IMR-90 (cell line): ENCODE measurements at regions not wholly inside any gene's neighbourhood (a gene's known extent, or its start where the extent isn't known, plus 50 kb on each side); places are given as distances from the start of the nearest gene placed in this dataset.

Experiments
- ATAC-seq: fragments of 200-7000 bp; cut with Tn5 transposase; 2 replicates; pipeline ENCODE4 v1.9.1; 2020; ENCODE audit warnings: low read depth, mild to moderate bottlenecking, moderate library complexity
- BruUV-seq: library from RNA; stranded (reverse); fragments of 400-500 nt; replicated peaks from 2 replicates; lab custom pipeline; 2021; lab: Mats Ljungman, UMichigan
- CTCF ChIA-PET: fragments of 300-600 bp; formaldehyde crosslinking; extraction: SDS; loops from one replicate; lab custom pipeline; 2021; ENCODE audit warnings: antibody characterized with exemption; lab: Yijun Ruan, JAX
- POLR2A ChIA-PET: fragments of 300-600 bp; sonication (Branson Sonifier 250); formaldehyde crosslinking; loops from one replicate; lab custom pipeline; 2022; ENCODE audit warnings: antibody characterized with exemption; ENCODE audit not compliant: unreplicated experiment; lab: Charles Lee
- DNase-seq: peaks from one replicate; pipeline ENCODE4 v3.0.0; 2013
- H2AFZ ChIP-seq: replicated peaks from 2 replicates; pipeline ENCODE3; 2013; ENCODE audit warnings: low read length, mild to moderate bottlenecking; ENCODE audit not compliant: poor library complexity
- H2AK5ac ChIP-seq: 2 replicates; pipeline ENCODE4 v1.6.1; 2013; ENCODE audit warnings: low read depth, low read length, inconsistent platforms
- H2AK9ac ChIP-seq: replicated peaks from 2 replicates; pipeline ENCODE3; 2013; ENCODE audit warnings: mild to moderate bottlenecking, low read depth, low read length, moderate library complexity; ENCODE audit not compliant: poor library complexity
- H2BK120ac ChIP-seq: 2 replicates; pipeline ENCODE4 v1.6.1; 2013; ENCODE audit warnings: low read depth, low read length, inconsistent platforms
- H2BK15ac ChIP-seq: 3 replicates; pipeline ENCODE4 v1.6.1; 2013; ENCODE audit warnings: low read depth, low read length, inconsistent platforms
- H2BK20ac ChIP-seq: 2 replicates; pipeline ENCODE4 v1.6.1; 2013; ENCODE audit warnings: low read depth, mild to moderate bottlenecking, inconsistent platforms, low read length, moderate library complexity
- H2BK5ac ChIP-seq: 2 replicates; pipeline ENCODE4 v1.6.1; 2013; ENCODE audit warnings: mild to moderate bottlenecking, low read depth, low read length, inconsistent platforms; ENCODE audit not compliant: poor library complexity, severe bottlenecking
- H3K14ac ChIP-seq: replicated peaks from 2 replicates; pipeline ENCODE4 v1.6.1; 2013; ENCODE audit warnings: low read depth, low read length, inconsistent platforms
- H3K18ac ChIP-seq: 2 replicates; pipeline ENCODE4 v1.6.1; 2013; ENCODE audit warnings: low read depth, low read length, control low read depth
- H3K23ac ChIP-seq: 2 replicates; pipeline ENCODE4 v1.6.1; 2013; ENCODE audit warnings: low read depth, low read length, inconsistent platforms
- H3K27ac ChIP-seq: 2 replicates; pipeline ENCODE4 v1.5.1; 2013; ENCODE audit warnings: mild to moderate bottlenecking, control low read depth, low read length; ENCODE audit not compliant: insufficient read depth
- H3K27me3 ChIP-seq: 2 replicates; pipeline ENCODE4 v1.6.1; 2013; ENCODE audit warnings: low read length; ENCODE audit not compliant: control insufficient read depth, insufficient read depth
- H3K36me3 ChIP-seq: 2 replicates; pipeline ENCODE4 v1.6.1; 2013; ENCODE audit warnings: low read length, mixed read lengths; ENCODE audit not compliant: control insufficient read depth, insufficient read depth
- H3K4ac ChIP-seq: 2 replicates; pipeline ENCODE4 v1.6.1; 2013; ENCODE audit warnings: low read depth, low read length, inconsistent platforms
- H3K4me1 ChIP-seq: 2 replicates; pipeline ENCODE4 v1.6.1; 2013; ENCODE audit warnings: low read length, mixed read lengths; ENCODE audit not compliant: control insufficient read depth, insufficient read depth
- H3K4me2 ChIP-seq: 2 replicates; pipeline ENCODE4 v1.6.1; 2013; ENCODE audit warnings: low read depth, mild to moderate bottlenecking, control low read depth, low read length, moderate library complexity
- H3K4me3 ChIP-seq: 2 replicates; pipeline ENCODE4 v1.5.1; 2013; ENCODE audit warnings: low read depth, mild to moderate bottlenecking, control low read depth, low read length, moderate library complexity; ENCODE audit not compliant: insufficient read depth
- H3K56ac ChIP-seq: 2 replicates; pipeline ENCODE4 v1.6.1; 2013; ENCODE audit warnings: low read length, inconsistent platforms; ENCODE audit not compliant: insufficient read depth; ENCODE audit errors: extremely low read depth
- H3K79me1 ChIP-seq, 2 experiments: 2 replicates each; pipeline ENCODE4 v1.6.1; 2013; ENCODE audit warnings: low read length in 2 of 2, inconsistent platforms in 1 of 2, low read depth in 1 of 2
- H3K9ac ChIP-seq: 2 replicates; pipeline ENCODE4 v1.6.1; 2013; ENCODE audit warnings: low read depth, low read length, control low read depth
- H3K9me1 ChIP-seq: 2 replicates; pipeline ENCODE4 v1.6.1; 2013; ENCODE audit warnings: low read length, inconsistent platforms; ENCODE audit not compliant: insufficient read depth
- H3K9me3 ChIP-seq: 2 replicates; pipeline ENCODE4 v1.6.1; 2013; ENCODE audit warnings: low read length; ENCODE audit not compliant: control insufficient read depth, insufficient read depth
- H4K20me1 ChIP-seq: 2 replicates; pipeline ENCODE4 v1.6.1; 2013; ENCODE audit warnings: low read length, inconsistent platforms; ENCODE audit not compliant: insufficient read depth
- H4K5ac ChIP-seq: 2 replicates; pipeline ENCODE4 v1.6.1; 2013; ENCODE audit warnings: mild to moderate bottlenecking, low read depth, low read length, control low read depth
- H4K8ac ChIP-seq, 2 experiments: 2 replicates each; pipeline ENCODE4 v1.6.1; 2013; ENCODE audit warnings: low read depth in 2 of 2, low read length in 2 of 2, control low read depth in 1 of 2, inconsistent platforms in 1 of 2
- H4K91ac ChIP-seq: 2 replicates; pipeline ENCODE4 v1.6.1; 2013; ENCODE audit warnings: low read depth, low read length, inconsistent platforms; ENCODE audit not compliant: insufficient read depth
- BHLHE40 ChIP-seq: fragments of 150-350 bp; IDR thresholded peaks from 2 replicates; pipeline ENCODE4 v1.6.1; 2016; ENCODE audit warnings: mild to moderate bottlenecking, low read depth, low read length
- CEBPB ChIP-seq: IDR thresholded peaks from 2 replicates; pipeline ENCODE4 v1.6.1; 2012; ENCODE audit warnings: low read depth, low read length, improper control_type of control experiment
- CHD1 ChIP-seq: IDR thresholded peaks from 2 replicates; pipeline ENCODE4 v1.6.1; 2012; ENCODE audit warnings: low read depth, low read length, improper control_type of control experiment
- FOS ChIP-seq: fragments of 150-350 bp; IDR thresholded peaks from 2 replicates; pipeline ENCODE4 v1.6.1; 2016; ENCODE audit warnings: low read depth, low read length
- MAFK ChIP-seq: IDR thresholded peaks from 2 replicates; pipeline ENCODE4 v1.6.1; 2012; ENCODE audit warnings: low read depth, low read length, improper control_type of control experiment
- MAZ ChIP-seq: IDR thresholded peaks from 2 replicates; pipeline ENCODE4 v1.6.1; 2012; ENCODE audit warnings: low read depth, mild to moderate bottlenecking, low read length, improper control_type of control experiment, moderate library complexity, borderline replicate concordance
- MXI1 ChIP-seq: IDR thresholded peaks from 2 replicates; pipeline ENCODE4 v1.6.1; 2012; ENCODE audit warnings: low read depth, mild to moderate bottlenecking, low read length, moderate library complexity, borderline replicate concordance
- NFE2L2 ChIP-seq: fragments of 150-350 bp; IDR thresholded peaks from 2 replicates; pipeline ENCODE4 v1.6.1; 2016; ENCODE audit warnings: low read depth, mild to moderate bottlenecking, low read length
- POLR2A ChIP-seq: IDR thresholded peaks from 2 replicates; pipeline ENCODE4 v1.6.1; 2012; ENCODE audit warnings: mild to moderate bottlenecking, low read depth, low read length
- RAD21 ChIP-seq: IDR thresholded peaks from 2 replicates; pipeline ENCODE4 v1.6.1; 2012; ENCODE audit warnings: low read length, improper control_type of control experiment
- RCOR1 ChIP-seq: IDR thresholded peaks from 2 replicates; pipeline ENCODE4 v1.6.1; 2012; ENCODE audit warnings: mild to moderate bottlenecking, low read length, improper control_type of control experiment; ENCODE audit not compliant: insufficient replicate concordance
- RFX5 ChIP-seq: IDR thresholded peaks from 2 replicates; pipeline ENCODE4 v1.8.0; 2012; ENCODE audit warnings: low read depth, mild to moderate bottlenecking, low read length, moderate library complexity
- SMC3 ChIP-seq: fragments of 150-350 bp; IDR thresholded peaks from 2 replicates; pipeline ENCODE4 v1.6.1; 2016; ENCODE audit warnings: low read depth, mild to moderate bottlenecking, antibody characterized with exemption, low read length, moderate library complexity
- WGBS, 2 experiments: methylation state at CpG; one replicate each; pipeline versions ENCODE4 v1.1.5 to v1.1.7; 2013; ENCODE audit warnings: missing lambda C conversion rate in 2 of 2; ENCODE audit not compliant: insufficient read length in 1 of 2; ENCODE audit errors: extremely low coverage in 2 of 2; 5-methylcytosine and 5-hydroxymethylcytosine counted together
- dilution Hi-C: fragments of 300-500 bp; cut with HindIII; formaldehyde crosslinking; loops from one replicate; pipeline ENCODE4 v1.14.3; 2018; ENCODE audit warnings: low sequenced_read_pairs; ENCODE audit not compliant: unreplicated experiment
- in situ Hi-C: fragments of 300-500 bp; cut with MboI; formaldehyde crosslinking; loops from 3 replicates; pipeline ENCODE4 v1.14.3; 2019; ENCODE audit warnings: low sequenced_read_pairs, inconsistent platforms, mixed read lengths
- intact Hi-C: fragments of 100-400 bp; cut with micrococcal nuclease; formaldehyde crosslinking; loops from 2 replicates; pipeline ENCODE4 v1.10.0; 2022
- TF ChIP-seq, protein P1 (sequence below): conservative IDR thresholded peaks from 2 replicates; pipeline ENCODE4 v1.5.1; 2012; ENCODE audit warnings: mild to moderate bottlenecking, low read depth, low read length, improper control_type of control experiment
- TF ChIP-seq, protein P2 (sequence below): fragments of 150-350 bp; IDR thresholded peaks from 2 replicates; pipeline ENCODE4 v1.6.1; 2016; ENCODE audit warnings: low read depth, mild to moderate bottlenecking, low read length, moderate library complexity, borderline replicate concordance
- TF ChIP-seq, protein P3 (sequence below): fragments of 150-350 bp; IDR thresholded peaks from 2 replicates; pipeline ENCODE4 v1.6.1; 2017; ENCODE audit warnings: mild to moderate bottlenecking, antibody characterized with exemption, low read length, low read depth

DNA sequence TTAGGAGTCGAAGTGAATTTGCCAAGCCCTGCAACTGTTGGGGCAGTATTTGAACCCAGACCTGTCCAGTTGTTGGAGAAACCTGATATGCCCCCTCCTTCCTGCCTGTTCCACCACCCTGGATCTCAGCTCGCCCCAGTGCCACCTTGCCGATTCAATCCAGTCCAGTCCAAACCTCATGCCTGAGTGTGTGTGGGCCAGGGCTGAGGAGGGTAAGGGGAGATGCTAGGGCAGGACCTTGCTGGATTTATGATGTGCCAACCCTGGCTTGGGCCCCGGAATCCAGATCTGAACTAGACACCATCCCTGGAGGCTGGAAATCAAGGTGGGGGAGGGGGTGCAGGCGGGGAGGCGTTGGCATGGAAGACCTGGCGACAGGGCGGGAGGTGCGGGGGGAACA, 98.9 kb upstream of the WNT4 start:
- no peak overlapping the region for H2BK5ac ChIP-seq
- dilution Hi-C loops, result no loop called here
- H3K79me1 ChIP-seq, result no peaks in the 10 kb centered on the region
- no peaks in the 10 kb centered on the region for H3K9me3 ChIP-seq
- H2AK9ac ChIP-seq, result no peak overlapping the region
- no peak overlapping the region for H3K4me2 ChIP-seq
- H4K8ac ChIP-seq, result no peak overlapping the region
- no peak overlapping the region for H3K4ac ChIP-seq
- intact Hi-C loops, result no loop called here
- no peak overlapping the region for H2BK15ac ChIP-seq
- no peak overlapping the region for H3K56ac ChIP-seq
- no peak overlapping the region for H3K9ac ChIP-seq
- no peak overlapping the region for H2AFZ ChIP-seq
- no peaks in the 10 kb centered on the region for H3K36me3 ChIP-seq
- H2BK20ac ChIP-seq, result no peak overlapping the region
- in situ Hi-C loops, result no loop called here
- ATAC-seq (no peak), DNase-seq (no peak)
- no peaks in the 10 kb centered on the region for H3K4me1 ChIP-seq
- BruUV-seq, result no TSS peak
- H3K18ac ChIP-seq, result no peak overlapping the region
- no peak overlapping the region for H4K5ac ChIP-seq
- no peak overlapping the region for H2AK5ac ChIP-seq
- no peaks in the 10 kb centered on the region for H3K9me1 ChIP-seq
- no peak overlapping the region for H4K91ac ChIP-seq
- H3K23ac ChIP-seq, result no peak overlapping the region
- H3K14ac ChIP-seq, result no peak overlapping the region
- no peak overlapping the region for H2BK120ac ChIP-seq
- no peaks in the 10 kb centered on the region for H4K20me1 ChIP-seq
- H3K27me3 ChIP-seq, result peaks cover 68% of the 10 kb centered on the region
- no peak overlapping the region for H3K27ac ChIP-seq
- no peak overlapping the region for H3K4me3 ChIP-seq
- whole genome bisulfite sequencing, 2 experiments, result 21% methylated on average over 5 of the region's 9 CpGs; no CpG with 5 or more reads in 1 of the 2 experiments
- ChIA-PET POLR2A (no interaction called here), CTCF (no interaction called here)
- TF ChIP-seq CHD1 (no peak), NFE2L2 (no peak), POLR2A (no peak), RCOR1 (no peak), BHLHE40 (no peak), FOS (no peak), MXI1 (no peak), RAD21 (no peak), MAZ (no peak), MAFK (no peak), CEBPB (no peak), SMC3 (no peak), RFX5 (no peak)
- TF ChIP-seq, protein P1, sequence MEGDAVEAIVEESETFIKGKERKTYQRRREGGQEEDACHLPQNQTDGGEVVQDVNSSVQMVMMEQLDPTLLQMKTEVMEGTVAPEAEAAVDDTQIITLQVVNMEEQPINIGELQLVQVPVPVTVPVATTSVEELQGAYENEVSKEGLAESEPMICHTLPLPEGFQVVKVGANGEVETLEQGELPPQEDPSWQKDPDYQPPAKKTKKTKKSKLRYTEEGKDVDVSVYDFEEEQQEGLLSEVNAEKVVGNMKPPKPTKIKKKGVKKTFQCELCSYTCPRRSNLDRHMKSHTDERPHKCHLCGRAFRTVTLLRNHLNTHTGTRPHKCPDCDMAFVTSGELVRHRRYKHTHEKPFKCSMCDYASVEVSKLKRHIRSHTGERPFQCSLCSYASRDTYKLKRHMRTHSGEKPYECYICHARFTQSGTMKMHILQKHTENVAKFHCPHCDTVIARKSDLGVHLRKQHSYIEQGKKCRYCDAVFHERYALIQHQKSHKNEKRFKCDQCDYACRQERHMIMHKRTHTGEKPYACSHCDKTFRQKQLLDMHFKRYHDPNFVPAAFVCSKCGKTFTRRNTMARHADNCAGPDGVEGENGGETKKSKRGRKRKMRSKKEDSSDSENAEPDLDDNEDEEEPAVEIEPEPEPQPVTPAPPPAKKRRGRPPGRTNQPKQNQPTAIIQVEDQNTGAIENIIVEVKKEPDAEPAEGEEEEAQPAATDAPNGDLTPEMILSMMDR, result no peak
- TF ChIP-seq, protein P2, sequence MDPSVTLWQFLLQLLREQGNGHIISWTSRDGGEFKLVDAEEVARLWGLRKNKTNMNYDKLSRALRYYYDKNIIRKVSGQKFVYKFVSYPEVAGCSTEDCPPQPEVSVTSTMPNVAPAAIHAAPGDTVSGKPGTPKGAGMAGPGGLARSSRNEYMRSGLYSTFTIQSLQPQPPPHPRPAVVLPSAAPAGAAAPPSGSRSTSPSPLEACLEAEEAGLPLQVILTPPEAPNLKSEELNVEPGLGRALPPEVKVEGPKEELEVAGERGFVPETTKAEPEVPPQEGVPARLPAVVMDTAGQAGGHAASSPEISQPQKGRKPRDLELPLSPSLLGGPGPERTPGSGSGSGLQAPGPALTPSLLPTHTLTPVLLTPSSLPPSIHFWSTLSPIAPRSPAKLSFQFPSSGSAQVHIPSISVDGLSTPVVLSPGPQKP, result no peak
- TF ChIP-seq, protein P3, sequence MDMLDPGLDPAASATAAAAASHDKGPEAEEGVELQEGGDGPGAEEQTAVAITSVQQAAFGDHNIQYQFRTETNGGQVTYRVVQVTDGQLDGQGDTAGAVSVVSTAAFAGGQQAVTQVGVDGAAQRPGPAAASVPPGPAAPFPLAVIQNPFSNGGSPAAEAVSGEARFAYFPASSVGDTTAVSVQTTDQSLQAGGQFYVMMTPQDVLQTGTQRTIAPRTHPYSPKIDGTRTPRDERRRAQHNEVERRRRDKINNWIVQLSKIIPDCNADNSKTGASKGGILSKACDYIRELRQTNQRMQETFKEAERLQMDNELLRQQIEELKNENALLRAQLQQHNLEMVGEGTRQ, result no peak
